ENCODE measurements at regions not wholly inside any gene's neighbourhood (a gene's known extent, or its start where the extent isn't known, plus 50 kb on each side); places are given as distances from the start of the nearest gene placed in this dataset.

DNA sequence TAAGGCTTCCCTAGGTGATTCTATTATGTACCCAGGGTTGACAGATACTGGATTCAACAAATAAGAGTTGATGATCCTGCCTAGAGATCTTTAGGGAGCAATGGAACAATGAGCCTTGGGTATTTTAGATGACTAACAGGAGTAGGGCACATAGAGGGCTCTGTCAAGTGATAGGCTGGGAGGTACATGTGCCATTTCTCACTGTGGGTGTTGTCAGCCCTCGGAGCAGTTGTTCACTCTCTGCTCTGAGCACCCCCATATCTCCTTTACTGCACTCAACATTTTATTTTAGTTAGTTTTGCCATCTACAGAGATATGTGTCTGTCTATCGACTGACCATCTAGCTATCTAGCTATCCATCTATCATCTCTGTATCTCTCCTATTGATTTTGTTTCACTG lies 950.6 kb downstream of the TYW1 start:
- H3K23me2 ChIP-seq (ENCODE audit: low read depth, low read length), result no peaks in the 10 kb centered on the region
- no peak overlapping the region for H2BK12ac ChIP-seq (ENCODE audit: low read depth, low read length)
- H3K23ac ChIP-seq (ENCODE audit: insufficient read length), result no peak overlapping the region
- H3K18ac ChIP-seq (ENCODE audit: extremely low read depth, low read length), result no peak overlapping the region
- CTCF ChIA-PET (ENCODE audit: partially characterized antibody), result interaction anchor here (0.6 kb wide), 1 partner anchor 111 kb away, joined by 3 read pairs; no protein-coding TSS in a partner anchor
- no peak overlapping the region for H3K9ac ChIP-seq (replicated peaks in 1 of 4; ENCODE audit: extremely low read depth in 1 of 4, low read depth in 3 of 4, low read length in 3 of 4)
- H2BK20ac ChIP-seq (ENCODE audit: low read length), result no peak overlapping the region
- H3K27ac ChIP-seq (ENCODE audit: low read depth, low read length), result no peak overlapping the region
- H2BK15ac ChIP-seq (ENCODE audit: low read length), result no peak overlapping the region
- no peak overlapping the region for H3K4me2 ChIP-seq (ENCODE audit: insufficient read depth in 1 of 2, low read depth in 2 of 2, low read length in 2 of 2)
- no peak overlapping the region for H4K8ac ChIP-seq (ENCODE audit: extremely low read depth, insufficient read depth, low read length)
- no peak overlapping the region for H4K5ac ChIP-seq (ENCODE audit: insufficient read length, low read depth, low read length)
- no peaks in the 10 kb centered on the region for H3K27me3 ChIP-seq (replicated peaks in 1 of 4; ENCODE audit: control insufficient read depth in 3 of 4, extremely low read depth in 1 of 4, insufficient read depth in 3 of 4, low read length in 3 of 4)
- no peaks in the 10 kb centered on the region for H3K36me3 ChIP-seq (ENCODE audit: control insufficient read depth in 2 of 4, insufficient read depth in 4 of 4, low read length in 3 of 4)
- no peak overlapping the region for H3K14ac ChIP-seq (ENCODE audit: insufficient read length)
- H3K4me3 ChIP-seq (ENCODE audit: extremely low read depth in 1 of 4, insufficient read depth in 2 of 4, low read depth in 3 of 4, low read length in 4 of 4), result no peak overlapping the region
- H4K91ac ChIP-seq (replicated peaks; ENCODE audit: insufficient read length, low read length), result no peak overlapping the region
- H3K4ac ChIP-seq (replicated peaks; ENCODE audit: insufficient read length, low read depth, low read length), result no peak overlapping the region
- H2BK5ac ChIP-seq (ENCODE audit: low read depth, low read length), result no peak overlapping the region
- no peaks in the 10 kb centered on the region for H3K9me3 ChIP-seq (ENCODE audit: insufficient read depth in 2 of 2, low read depth in 1 of 2, low read length in 1 of 2)
- H3K79me1 ChIP-seq (ENCODE audit: low read depth, low read length), result no peaks in the 10 kb centered on the region
- H2AK5ac ChIP-seq (ENCODE audit: low read depth, low read length), result no peak overlapping the region
- no peak for FAIRE-seq
- POLR2A ChIA-PET (ENCODE audit: partially characterized antibody), result no interaction called here
- H3K56ac ChIP-seq (replicated peaks; ENCODE audit: insufficient read length, low read depth, low read length), result no peak overlapping the region
- no peaks in the 10 kb centered on the region for H3K4me1 ChIP-seq (replicated peaks in 1 of 4; ENCODE audit: control insufficient read depth in 3 of 4, insufficient read depth in 4 of 4, low read length in 3 of 4)
- WGBS, 2 experiments (ENCODE audit: extremely low coverage in 1 of 2, insufficient coverage in 1 of 2, insufficient read length in 1 of 2, insufficient replicate concordance in 2 of 2, low coverage in 1 of 2, low lambda C conversion rate in 2 of 2, missing lambda C conversion rate in 1 of 2), result 97% methylated on average over 2 of the region's 2 CpGs; no CpG with 5 or more reads in 1 of the 2 experiments
- DNase-seq (ENCODE audit: low read depth in 1 of 2, low spot score in 2 of 2), result no peak
- no peak overlapping the region for H2BK120ac ChIP-seq (replicated peaks; ENCODE audit: low read depth, low read length)
- H2AFZ ChIP-seq (ENCODE audit: low read length), result no peak overlapping the region
- H4K20me1 ChIP-seq (replicated peaks in 1 of 2; ENCODE audit: control insufficient read depth in 1 of 2, insufficient read depth in 2 of 2, low read length in 2 of 2), result no peaks in the 10 kb centered on the region
- H3K79me2 ChIP-seq (ENCODE audit: control insufficient read depth in 1 of 2, insufficient read depth in 2 of 2, low read length in 2 of 2), result no peaks in the 10 kb centered on the region
- TF ChIP-seq RAD21 (IDR thresholded peaks at IDR 0.05 in 1 of 2, conservative IDR thresholded peaks at IDR 0.05 in 1 of 2; ENCODE audit: low read depth in 2 of 2, low read length in 2 of 2), result no peak
- no peak for TF ChIP-seq SP1 (IDR thresholded peaks at IDR 0.05; ENCODE audit: low read depth, low read length)
- TF ChIP-seq RNF2 (IDR thresholded peaks at IDR 0.05; ENCODE audit: borderline replicate concordance, low read depth, low read length, missing control alignments, poor library complexity, severe bottlenecking), result no peak
- no peak for TF ChIP-seq BACH1 (IDR thresholded peaks at IDR 0.05; ENCODE audit: low read length)
- TF ChIP-seq ATF3 (IDR thresholded peaks at IDR 0.05; ENCODE audit: insufficient read depth, low read depth, low read length), result no peak
- no peak for TF ChIP-seq SUZ12 (IDR thresholded peaks at IDR 0.05; ENCODE audit: low read length)
- no peak for TF ChIP-seq SIRT6 (IDR thresholded peaks at IDR 0.05; ENCODE audit: low read length)
- TF ChIP-seq HDAC2 (IDR thresholded peaks at IDR 0.05; ENCODE audit: borderline replicate concordance in 1 of 2, low read depth in 2 of 2, low read length in 2 of 2), result no peak
- TF ChIP-seq JUN (IDR thresholded peaks at IDR 0.05; ENCODE audit: low read depth, low read length), result no peak
- TF ChIP-seq EP300 (IDR thresholded peaks at IDR 0.05; ENCODE audit: borderline replicate concordance in 1 of 2, low read depth in 2 of 2, low read length in 2 of 2), result no peak
- TF ChIP-seq TEAD4 (IDR thresholded peaks at IDR 0.05; ENCODE audit: low read depth, low read length), result no peak
- no peak for TF ChIP-seq SIN3A (conservative IDR thresholded peaks at IDR 0.05 in 1 of 2, IDR thresholded peaks at IDR 0.05 in 1 of 2; ENCODE audit: low read depth in 1 of 2, low read length in 2 of 2)
- no peak for TF ChIP-seq TAF1 (IDR thresholded peaks at IDR 0.05; ENCODE audit: low read depth, low read length)

All from H1 (cell line).